Gastrocnemius medialis (tissue), 4 donors: ENCODE measurements at regions not wholly inside any gene's neighbourhood (a gene's known extent, or its start where the extent isn't known, plus 50 kb on each side); places are given as distances from the start of the nearest gene placed in this dataset.
"Not testable (repeated sequence)": the region's sequence is repeated elsewhere in the genome, so short reads cannot be mapped to it uniquely, and the experiment has no call there.

Experiments
- POLR2A ChIP-seq, 2 donors: fragments of 450-650 bp; IDR thresholded peaks; one replicate each; pipeline ENCODE4 v1.6.1; 2017; ENCODE audit warnings: antibody characterized with exemption in 2 of 2, mild to moderate bottlenecking in 2 of 2, moderate library complexity in 2 of 2
- TF ChIP-seq, protein P1 (sequence below), 5 experiments: fragments of 450-650 bp in 3 of 5; fragments of 200-600 bp in 2 of 5; sonication (generic) in 2 of 5; IDR thresholded peaks in 4 of 5; conservative IDR thresholded peaks in 1 of 5; 1 replicate in 4 of 5; 2 replicates in 1 of 5; pipeline ENCODE4 v1.5.1; 2016 to 2019; ENCODE audit warnings: antibody characterized with exemption in 5 of 5, mild to moderate bottlenecking in 3 of 5, moderate library complexity in 3 of 5

DNA sequence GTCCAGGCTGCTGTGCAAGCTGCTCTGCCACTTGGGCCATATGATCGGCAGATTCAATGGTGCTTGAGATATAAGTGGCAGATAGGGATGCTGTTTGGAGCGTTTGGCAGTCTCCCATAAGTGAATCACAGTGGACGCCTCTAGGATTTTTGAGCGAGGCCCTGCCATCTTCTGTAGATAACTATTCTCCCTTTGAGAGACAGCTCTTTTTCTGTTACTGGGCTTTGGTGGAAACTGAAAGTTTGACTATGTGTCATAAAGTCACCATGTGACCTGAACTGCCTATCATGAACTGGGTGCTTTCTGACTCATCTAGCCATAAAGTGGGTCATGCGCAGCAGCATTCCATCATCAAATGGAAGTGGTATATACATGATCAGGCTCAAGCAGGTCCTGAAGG, 412.5 kb upstream of the GRID2 start:
- TF ChIP-seq, protein P1, sequence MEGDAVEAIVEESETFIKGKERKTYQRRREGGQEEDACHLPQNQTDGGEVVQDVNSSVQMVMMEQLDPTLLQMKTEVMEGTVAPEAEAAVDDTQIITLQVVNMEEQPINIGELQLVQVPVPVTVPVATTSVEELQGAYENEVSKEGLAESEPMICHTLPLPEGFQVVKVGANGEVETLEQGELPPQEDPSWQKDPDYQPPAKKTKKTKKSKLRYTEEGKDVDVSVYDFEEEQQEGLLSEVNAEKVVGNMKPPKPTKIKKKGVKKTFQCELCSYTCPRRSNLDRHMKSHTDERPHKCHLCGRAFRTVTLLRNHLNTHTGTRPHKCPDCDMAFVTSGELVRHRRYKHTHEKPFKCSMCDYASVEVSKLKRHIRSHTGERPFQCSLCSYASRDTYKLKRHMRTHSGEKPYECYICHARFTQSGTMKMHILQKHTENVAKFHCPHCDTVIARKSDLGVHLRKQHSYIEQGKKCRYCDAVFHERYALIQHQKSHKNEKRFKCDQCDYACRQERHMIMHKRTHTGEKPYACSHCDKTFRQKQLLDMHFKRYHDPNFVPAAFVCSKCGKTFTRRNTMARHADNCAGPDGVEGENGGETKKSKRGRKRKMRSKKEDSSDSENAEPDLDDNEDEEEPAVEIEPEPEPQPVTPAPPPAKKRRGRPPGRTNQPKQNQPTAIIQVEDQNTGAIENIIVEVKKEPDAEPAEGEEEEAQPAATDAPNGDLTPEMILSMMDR (IDR thresholded peaks at IDR 0.05 in 4 of 5, conservative IDR thresholded peaks at IDR 0.05 in 1 of 5): not testable (repeated sequence)
- TF ChIP-seq POLR2A (IDR thresholded peaks at IDR 0.05): not testable (repeated sequence)
